ENCODE measurements at regions not wholly inside any gene's neighbourhood (a gene's known extent, or its start where the extent isn't known, plus 50 kb on each side); places are given as distances from the start of the nearest gene placed in this dataset.
A peak's percentile ranks its signal among the peaks of the same experiment; 100 is the strongest.
"Not testable (repeated sequence)": the region's sequence is repeated elsewhere in the genome, so short reads cannot be mapped to it uniquely, and the experiment has no call there.

GRCh38 chr21:27796106-27796505 lies 829.2 kb upstream of the ADAMTS5 start:
- no peak for DNase-seq

- DNase-seq, result no peak
Observed at GRCh38 chr21:27795418-27795817, 828.5 kb upstream of the ADAMTS5 start.

- no peak for DNase-seq
Observed at GRCh38 chr21:27793901-27794300, 827.0 kb upstream of the ADAMTS5 start.

- DNase-seq, result no peak
Observed at GRCh38 chr21:27787046-27787445, 820.2 kb upstream of the ADAMTS5 start.

GRCh38 chr21:27779606-27780005 lies 812.7 kb upstream of the ADAMTS5 start:
- DNase-seq, result no peak

GRCh38 chr21:27776925-27777553 lies 810.2 kb upstream of the ADAMTS5 start:
- no peak for DNase-seq

GRCh38 chr21:27772816-27773215 lies 805.9 kb upstream of the ADAMTS5 start:
- DNase-seq, result no peak

GRCh38 chr21:27771938-27772483 lies 805.1 kb upstream of the ADAMTS5 start:
- no peak for DNase-seq

- DNase-seq, result no peak
Observed at GRCh38 chr21:27769763-27770162, 802.9 kb upstream of the ADAMTS5 start.

- DNase-seq, result not testable (repeated sequence)
Observed at GRCh38 chr21:27768046-27768637, 801.3 kb upstream of the ADAMTS5 start.

GRCh38 chr21:27764056-27764455 lies 797.2 kb upstream of the ADAMTS5 start:
- DNase-seq, result no peak

- no peak for DNase-seq
Observed at GRCh38 chr21:27761623-27762022, 794.7 kb upstream of the ADAMTS5 start.

GRCh38 chr21:27759820-27760219 lies 792.9 kb upstream of the ADAMTS5 start:
- DNase-seq, result peak in 1 of 2 experiments; percentile 11

- peak in 1 of 2 experiments; percentile 39 for DNase-seq
Observed at GRCh38 chr21:27759091-27759659, 792.3 kb upstream of the ADAMTS5 start.

- no peak for DNase-seq
Observed at GRCh38 chr21:27756191-27756590, 789.3 kb upstream of the ADAMTS5 start.

GRCh38 chr21:27743971-27744564 lies 777.2 kb upstream of the ADAMTS5 start:
- DNase-seq, result no peak

- no peak for DNase-seq
Observed at GRCh38 chr21:27741736-27742135, 774.8 kb upstream of the ADAMTS5 start.

- DNase-seq, result no peak
Observed at GRCh38 chr21:27740084-27740483, 773.2 kb upstream of the ADAMTS5 start.

- DNase-seq, result no peak
Observed at GRCh38 chr21:27739187-27739586, 772.3 kb upstream of the ADAMTS5 start.

- no peak for DNase-seq
Observed at GRCh38 chr21:27735699-27736098, 768.8 kb upstream of the ADAMTS5 start.

- DNase-seq, result no peak
Observed at GRCh38 chr21:27734146-27734545, 767.3 kb upstream of the ADAMTS5 start.

- no peak for DNase-seq
Observed at GRCh38 chr21:27725916-27726315, 759.0 kb upstream of the ADAMTS5 start.

- no peak for DNase-seq
Observed at GRCh38 chr21:27722095-27722494, 755.2 kb upstream of the ADAMTS5 start.

- no peak for DNase-seq
Observed at GRCh38 chr21:27721675-27722074, 754.8 kb upstream of the ADAMTS5 start.

All from NCI-H524 (cell line).